WTC11 (cell line): ENCODE measurements at regions not wholly inside any gene's neighbourhood (a gene's known extent, or its start where the extent isn't known, plus 50 kb on each side); places are given as distances from the start of the nearest gene placed in this dataset.
"Not testable (repeated sequence)": the region's sequence is repeated elsewhere in the genome, so short reads cannot be mapped to it uniquely, and the experiment has no call there.

Experiments
- ATAC-seq: fragments of 200-7000 bp; cut with Tn5 transposase; 2 replicates; pipeline ENCODE4 v1.10.0; 2021; ENCODE audit warnings: mild to moderate bottlenecking, moderate library complexity
- CTCF ChIA-PET: fragments of 300-600 bp; sonication (Branson Sonifier 250); formaldehyde crosslinking; loops from one replicate; lab custom pipeline; 2021; ENCODE audit warnings: antibody characterized with exemption; lab: Charles Lee
- POLR2A ChIA-PET: fragments of 350-600 bp; sonication (Branson Sonifier 250); formaldehyde crosslinking; loops from one replicate; lab custom pipeline; 2021; ENCODE audit warnings: antibody characterized with exemption; lab: Charles Lee
- DNase-seq: peaks from one replicate; pipeline ENCODE4 v3.0.0; 2021; ENCODE audit warnings: low spot score
- H3K27ac Mint-ChIP-seq: 2 replicates; pipeline ENCODE4 v1.8.0; 2021; ENCODE audit warnings: mixed read lengths
- H3K27me3 Mint-ChIP-seq: 2 replicates; pipeline ENCODE4 v1.8.0; 2021; ENCODE audit warnings: low read depth, mild to moderate bottlenecking, moderate library complexity, mixed read lengths
- H3K36me3 Mint-ChIP-seq: 2 replicates; pipeline ENCODE4 v1.8.0; 2021; ENCODE audit warnings: mixed read lengths
- H3K4me1 Mint-ChIP-seq: 2 replicates; pipeline ENCODE4 v1.8.0; 2022; ENCODE audit warnings: mixed read lengths
- H3K4me3 Mint-ChIP-seq: 2 replicates; pipeline ENCODE4 v1.8.0; 2021; ENCODE audit warnings: mild to moderate bottlenecking, moderate library complexity, mixed read lengths
- H3K9me3 Mint-ChIP-seq: 2 replicates; pipeline ENCODE4 v1.8.0; 2021; ENCODE audit warnings: mixed read lengths
- CTCF ChIP-seq: fragments of 200-600 bp; IDR thresholded peaks from 2 replicates; pipeline ENCODE4 v1.8.0; 2022; ENCODE audit warnings: antibody characterized with exemption
- ESRRA ChIP-seq: sonication (generic); formaldehyde crosslinking; IDR thresholded peaks from 2 replicates; pipeline ENCODE4 v1.8.1; 2022; ENCODE audit warnings: mild to moderate bottlenecking, missing genetic modification reagents, borderline replicate concordance
- JUN ChIP-seq: sonication (generic); formaldehyde crosslinking; IDR thresholded peaks from 2 replicates; pipeline ENCODE4 v1.8.0; 2023; ENCODE audit warnings: mild to moderate bottlenecking, missing genetic modification reagents
- KAT7 ChIP-seq: sonication (generic); formaldehyde crosslinking; IDR thresholded peaks from 2 replicates; pipeline ENCODE4 v1.8.1; 2023; ENCODE audit warnings: missing genetic modification reagents, mild to moderate bottlenecking, borderline replicate concordance
- OVOL2 ChIP-seq: fragments of 250-450 bp; sonication (Bioruptor Pico); IDR thresholded peaks from 2 replicates; pipeline ENCODE4 v1.9.0; 2021; ENCODE audit warnings: mild to moderate bottlenecking, borderline replicate concordance
- PRRX2 ChIP-seq: fragments of 250-450 bp; sonication (Bioruptor Pico); IDR thresholded peaks from 2 replicates; pipeline ENCODE4 v1.8.0; 2021; ENCODE audit warnings: mild to moderate bottlenecking
- SMAD3 ChIP-seq: sonication (generic); formaldehyde crosslinking; IDR thresholded peaks from 2 replicates; pipeline ENCODE4 v1.8.0; 2022; ENCODE audit warnings: missing genetic modification reagents, mild to moderate bottlenecking, borderline replicate concordance
- ZBTB43 ChIP-seq: sonication (generic); formaldehyde crosslinking; IDR thresholded peaks from 2 replicates; pipeline ENCODE4 v1.8.1; 2023; ENCODE audit warnings: mild to moderate bottlenecking, missing genetic modification reagents
- ZNF232 ChIP-seq: sonication (generic); formaldehyde crosslinking; IDR thresholded peaks from 2 replicates; pipeline ENCODE4 v1.8.0; 2022; ENCODE audit warnings: mild to moderate bottlenecking, missing genetic modification reagents
- ZNF532 ChIP-seq: fragments of 250-450 bp; sonication (Bioruptor Pico); IDR thresholded peaks from 2 replicates; pipeline ENCODE4 v1.9.0; 2021; ENCODE audit warnings: mild to moderate bottlenecking, borderline replicate concordance
- TF ChIP-seq, protein P1 (sequence below): sonication (generic); formaldehyde crosslinking; IDR thresholded peaks from 2 replicates; pipeline ENCODE4 v1.8.0; 2022; ENCODE audit warnings: missing genetic modification reagents

DNA sequence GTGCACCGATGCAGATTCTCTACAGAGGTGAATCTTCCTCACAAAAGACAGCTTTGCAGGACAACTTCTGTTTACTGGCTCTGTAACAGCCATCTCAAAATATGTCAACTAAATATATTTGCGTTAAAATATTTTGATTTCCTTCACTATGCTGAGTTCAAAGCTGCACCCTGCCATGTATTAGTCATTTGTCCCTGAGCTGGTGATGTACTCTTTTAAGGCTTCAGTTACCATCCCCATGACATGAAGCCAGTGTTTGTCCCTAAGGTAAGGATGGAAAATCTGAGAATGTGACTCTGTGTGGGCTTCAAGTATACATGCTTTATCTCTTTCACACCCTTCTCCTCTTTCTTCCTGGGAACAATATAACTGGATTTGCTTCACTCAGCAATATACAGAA is 70.2 kb upstream of the BTG3 start (continued):
- TF ChIP-seq, protein P1, sequence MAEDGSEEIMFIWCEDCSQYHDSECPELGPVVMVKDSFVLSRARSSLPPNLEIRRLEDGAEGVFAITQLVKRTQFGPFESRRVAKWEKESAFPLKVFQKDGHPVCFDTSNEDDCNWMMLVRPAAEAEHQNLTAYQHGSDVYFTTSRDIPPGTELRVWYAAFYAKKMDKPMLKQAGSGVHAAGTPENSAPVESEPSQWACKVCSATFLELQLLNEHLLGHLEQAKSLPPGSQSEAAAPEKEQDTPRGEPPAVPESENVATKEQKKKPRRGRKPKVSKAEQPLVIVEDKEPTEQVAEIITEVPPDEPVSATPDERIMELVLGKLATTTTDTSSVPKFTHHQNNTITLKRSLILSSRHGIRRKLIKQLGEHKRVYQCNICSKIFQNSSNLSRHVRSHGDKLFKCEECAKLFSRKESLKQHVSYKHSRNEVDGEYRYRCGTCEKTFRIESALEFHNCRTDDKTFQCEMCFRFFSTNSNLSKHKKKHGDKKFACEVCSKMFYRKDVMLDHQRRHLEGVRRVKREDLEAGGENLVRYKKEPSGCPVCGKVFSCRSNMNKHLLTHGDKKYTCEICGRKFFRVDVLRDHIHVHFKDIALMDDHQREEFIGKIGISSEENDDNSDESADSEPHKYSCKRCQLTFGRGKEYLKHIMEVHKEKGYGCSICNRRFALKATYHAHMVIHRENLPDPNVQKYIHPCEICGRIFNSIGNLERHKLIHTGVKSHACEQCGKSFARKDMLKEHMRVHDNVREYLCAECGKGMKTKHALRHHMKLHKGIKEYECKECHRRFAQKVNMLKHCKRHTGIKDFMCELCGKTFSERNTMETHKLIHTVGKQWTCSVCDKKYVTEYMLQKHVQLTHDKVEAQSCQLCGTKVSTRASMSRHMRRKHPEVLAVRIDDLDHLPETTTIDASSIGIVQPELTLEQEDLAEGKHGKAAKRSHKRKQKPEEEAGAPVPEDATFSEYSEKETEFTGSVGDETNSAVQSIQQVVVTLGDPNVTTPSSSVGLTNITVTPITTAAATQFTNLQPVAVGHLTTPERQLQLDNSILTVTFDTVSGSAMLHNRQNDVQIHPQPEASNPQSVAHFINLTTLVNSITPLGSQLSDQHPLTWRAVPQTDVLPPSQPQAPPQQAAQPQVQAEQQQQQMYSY (CRISPR knock-in tag): no peak
- no peak for TF ChIP-seq SMAD3 (CRISPR knock-in tag)

- Mint-ChIP-seq H3K9me3 (peaks cover 10% of the 10 kb centered on the region), H3K27ac (no peak overlapping the region), H3K27me3 (peaks cover 10% of the 10 kb centered on the region), H3K4me3 (no peak overlapping the region), H3K4me1 (no peaks in the 10 kb centered on the region), H3K36me3 (no peaks in the 10 kb centered on the region)
- ATAC-seq (no peak), DNase-seq (no peak)
- ChIA-PET POLR2A (no interaction called here), CTCF (interaction anchor here (0.7 kb wide), 2 partner anchors 10 to 245 kb away, joined by 3 read pairs; no protein-coding TSS in a partner anchor)
- TF ChIP-seq CTCF (peak; percentile 62), ZNF232 (CRISPR knock-in tag) (no peak)
These were observed 66.4 kb upstream of the BTG3 start for GRCh38 chr21:17679002-17679600.

GRCh38 chr21:17676930-17677329 is 64.2 kb upstream of the BTG3 start:
- POLR2A ChIA-PET, H3K9me3 Mint-ChIP-seq, DNase-seq, H3K36me3 Mint-ChIP-seq, ATAC-seq, H3K27ac Mint-ChIP-seq, CTCF ChIA-PET, H3K4me3 Mint-ChIP-seq: not testable (repeated sequence)
- Mint-ChIP-seq H3K4me1 (peaks cover 14% of the 10 kb centered on the region), H3K27me3 (peaks cover 30% of the 10 kb centered on the region)

DNA sequence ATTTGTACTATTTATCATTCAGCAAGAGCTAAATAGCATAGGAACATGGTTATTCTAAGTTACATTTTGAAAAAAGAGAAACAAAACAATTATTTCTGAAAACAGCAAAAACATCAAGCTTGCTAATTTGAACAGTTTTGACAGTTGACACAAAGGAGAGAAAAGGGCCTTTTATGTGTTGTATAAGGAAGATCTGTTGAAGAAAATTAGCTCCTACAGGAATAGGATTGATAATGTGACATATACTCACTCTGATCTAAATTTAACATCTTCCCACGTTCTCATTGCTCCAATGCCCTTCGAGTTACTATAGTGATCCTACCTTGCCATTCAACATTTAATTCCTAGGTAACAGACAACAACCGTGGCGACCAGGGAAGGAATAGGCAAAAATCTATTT is 61.4 kb upstream of the BTG3 start:
- peaks cover 57% of the 10 kb centered on the region for H3K27me3 Mint-ChIP-seq
- H3K4me1 Mint-ChIP-seq: peaks cover 14% of the 10 kb centered on the region
- POLR2A ChIA-PET: no interaction called here
- DNase-seq (no peak), ATAC-seq (no peak)
- H3K9me3 Mint-ChIP-seq: no peaks in the 10 kb centered on the region
- H3K4me3 Mint-ChIP-seq: no peak overlapping the region
- H3K27ac Mint-ChIP-seq: no peak overlapping the region
- CTCF ChIA-PET: interaction anchor here (0.7 kb wide), 1 partner anchor 8 kb away, joined by 3 read pairs; no protein-coding TSS in a partner anchor
- H3K36me3 Mint-ChIP-seq: no peaks in the 10 kb centered on the region
- TF ChIP-seq PRRX2 (CRISPR knock-in tag) (no peak), KAT7 (CRISPR knock-in tag) (no peak), ZNF532 (CRISPR knock-in tag) (no peak), ESRRA (CRISPR knock-in tag) (no peak), ZBTB43 (CRISPR knock-in tag) (no peak), OVOL2 (CRISPR knock-in tag) (no peak), CTCF (no peak), JUN (CRISPR knock-in tag) (no peak)
- TF ChIP-seq, protein P1 (CRISPR knock-in tag): no peak
